ENCODE measurements at regions not wholly inside any gene's neighbourhood (a gene's known extent, or its start where the extent isn't known, plus 50 kb on each side); places are given as distances from the start of the nearest gene placed in this dataset.

GRCh38 chr3:72698154-72698917 lies 149.9 kb downstream of the SHQ1 start:
- no peak for DNase-seq (ENCODE audit: low read depth in 2 of 2)

- DNase-seq (ENCODE audit: low read depth in 2 of 2) = no peak
These were observed 150.5 kb downstream of the SHQ1 start for GRCh38 chr3:72697717-72698116.

GRCh38 chr3:72696815-72697214 lies 151.4 kb downstream of the SHQ1 start:
- DNase-seq (ENCODE audit: low read depth in 2 of 2) = no peak

- no peak for DNase-seq (ENCODE audit: low read depth in 2 of 2)
These were observed 153.8 kb downstream of the SHQ1 start for GRCh38 chr3:72694398-72694797.

GRCh38 chr3:72692990-72693389 lies 155.3 kb downstream of the SHQ1 start:
- no peak for DNase-seq (ENCODE audit: low read depth in 2 of 2)

GRCh38 chr3:72690629-72691028 lies 157.6 kb downstream of the SHQ1 start:
- DNase-seq (ENCODE audit: low read depth in 2 of 2) = no peak

GRCh38 chr3:72682936-72683452 lies 165.3 kb downstream of the SHQ1 start:
- no peak for DNase-seq (ENCODE audit: low read depth in 2 of 2)

GRCh38 chr3:72681598-72681997 lies 166.6 kb downstream of the SHQ1 start:
- no peak for DNase-seq (ENCODE audit: low read depth in 2 of 2)

- no peak for DNase-seq (ENCODE audit: low read depth in 2 of 2)
These were observed 167.5 kb downstream of the SHQ1 start for GRCh38 chr3:72680766-72681165.

- DNase-seq (ENCODE audit: low read depth in 2 of 2) = no peak
These were observed 168.6 kb downstream of the SHQ1 start for GRCh38 chr3:72679540-72680198.

GRCh38 chr3:72678867-72679266 lies 169.4 kb downstream of the SHQ1 start:
- no peak for DNase-seq (ENCODE audit: low read depth in 2 of 2)

GRCh38 chr3:72678380-72678779 lies 169.9 kb downstream of the SHQ1 start:
- no peak for DNase-seq (ENCODE audit: low read depth in 2 of 2)

- DNase-seq (ENCODE audit: low read depth in 2 of 2) = no peak
These were observed 173.0 kb downstream of the SHQ1 start for GRCh38 chr3:72675243-72675642.

- no peak for DNase-seq (ENCODE audit: low read depth in 2 of 2)
These were observed 175.1 kb downstream of the SHQ1 start for GRCh38 chr3:72673011-72673771.

- DNase-seq (ENCODE audit: low read depth in 2 of 2) = no peak
These were observed 179.0 kb downstream of the SHQ1 start for GRCh38 chr3:72669224-72669623.

GRCh38 chr3:72666447-72666755 lies 181.8 kb downstream of the SHQ1 start:
- DNase-seq (ENCODE audit: low read depth in 2 of 2) = no peak

- DNase-seq (ENCODE audit: low read depth in 2 of 2) = peak in 1 of 2 donors; percentile 31
These were observed 182.4 kb downstream of the SHQ1 start for GRCh38 chr3:72665701-72666446.

- no peak for DNase-seq (ENCODE audit: low read depth in 2 of 2)
These were observed 183.1 kb downstream of the SHQ1 start for GRCh38 chr3:72665103-72665502.

GRCh38 chr3:72664184-72664975 lies 183.9 kb downstream of the SHQ1 start:
- no peak for DNase-seq (ENCODE audit: low read depth in 2 of 2)

- no peak for DNase-seq (ENCODE audit: low read depth in 2 of 2)
These were observed 184.8 kb downstream of the SHQ1 start for GRCh38 chr3:72663429-72663828.

- no peak for DNase-seq (ENCODE audit: low read depth in 2 of 2)
These were observed 187.2 kb downstream of the SHQ1 start for GRCh38 chr3:72661115-72661457.

Data from stimulated activated CD8-positive, alpha-beta memory T cell treated with anti-CD3 and anti-CD28 coated beads, Interleukin-7, amount 100 ng/mL, for 1 hour (primary cell).